ENCODE measurements at regions not wholly inside any gene's neighbourhood (a gene's known extent, or its start where the extent isn't known, plus 50 kb on each side); places are given as distances from the start of the nearest gene placed in this dataset.

GRCh38 chr2:185899366-185899765 is 160.8 kb downstream of the FSIP2 start:
- FAIRE-seq (no peak), DNase-seq (no peak), ATAC-seq (no peak)
- Histone ChIP-seq H3K4me3 (no peak overlapping the region), H3K9me3 (no peaks in the 10 kb centered on the region), H3K4me1 (peaks cover 0 to 4% (median 0%) of the 10 kb centered on the region in 3 donors), H3K36me3 (no peaks in the 10 kb centered on the region), H3K27ac (no peak overlapping the region), H3K27me3 (no peaks in the 10 kb centered on the region)
- TF ChIP-seq CTCF (IDR thresholded peaks at IDR 0.05) = no peak
- intact Hi-C loops (cut with DNase I) = no loop called here
- WGBS, 2 donors = 91 to 95% methylated on average over 1 of the region's 1 CpG

- no peak overlapping the region for H3K4me3 ChIP-seq
- DNase-seq = no peak
- H3K36me3 ChIP-seq = no peaks in the 10 kb centered on the region
- intact Hi-C loops (cut with DNase I) = no loop called here
- no peak for TF ChIP-seq CTCF (IDR thresholded peaks at IDR 0.05)
- no peaks in the 10 kb centered on the region for H3K27me3 ChIP-seq
- no peak overlapping the region for H3K27ac ChIP-seq
- ATAC-seq = no peak
- WGBS, 2 donors = 70 to 75% methylated on average over 1 of the region's 1 CpG
- no peak for FAIRE-seq
- H3K4me1 ChIP-seq = no peaks in the 10 kb centered on the region
- H3K9me3 ChIP-seq = no peaks in the 10 kb centered on the region
Observed at GRCh38 chr2:185919155-185919554, 180.6 kb downstream of the FSIP2 start.

- Histone ChIP-seq H3K4me1 (no peaks in the 10 kb centered on the region), H3K4me3 (no peak overlapping the region), H3K36me3 (no peaks in the 10 kb centered on the region), H3K27me3 (no peaks in the 10 kb centered on the region), H3K9me3 (no peaks in the 10 kb centered on the region), H3K27ac (no peak overlapping the region)
- no peak for TF ChIP-seq CTCF (IDR thresholded peaks at IDR 0.05)
- ATAC-seq (no peak), FAIRE-seq (no peak), DNase-seq (no peak)
- intact Hi-C loops (cut with DNase I) = no loop called here
- 94 to 99% methylated on average over 3 of the region's 3 CpGs for WGBS, 2 donors
Observed at GRCh38 chr2:185921048-185921756, 182.6 kb downstream of the FSIP2 start.

GRCh38 chr2:185934232-185934631 is 195.6 kb downstream of the FSIP2 start:
- TF ChIP-seq CTCF (IDR thresholded peaks at IDR 0.05) = no peak
- intact Hi-C loops (cut with DNase I) = no loop called here
- no peak for FAIRE-seq
- no peaks in the 10 kb centered on the region for H3K4me1 ChIP-seq
- ATAC-seq = no peak
- no peak overlapping the region for H3K4me3 ChIP-seq
- H3K36me3 ChIP-seq = no peaks in the 10 kb centered on the region
- no peaks in the 10 kb centered on the region for H3K9me3 ChIP-seq
- H3K27me3 ChIP-seq = no peaks in the 10 kb centered on the region
- 77 to 84% methylated on average over 2 of the region's 2 CpGs for WGBS, 2 donors
- no peak overlapping the region for H3K27ac ChIP-seq
- no peak for DNase-seq

- FAIRE-seq = no peak
- H3K4me3 ChIP-seq = no peak overlapping the region
Observed at GRCh38 chr2:185939858-185940257, 201.3 kb downstream of the FSIP2 start.

More at GRCh38 chr2:185939858-185940257, 201.3 kb downstream of the FSIP2 start:
- Histone ChIP-seq H3K4me1 (no peaks in the 10 kb centered on the region), H3K27me3 (no peaks in the 10 kb centered on the region), H3K36me3 (no peaks in the 10 kb centered on the region), H3K9me3 (no peaks in the 10 kb centered on the region), H3K27ac (no peak overlapping the region)
- DNase-seq = no peak
- no peak for TF ChIP-seq CTCF (IDR thresholded peaks at IDR 0.05)
- intact Hi-C loops (cut with DNase I) = no loop called here
- ATAC-seq = no peak

All from pancreas (tissue), 10 donors.